Gastrocnemius medialis (tissue), 4 donors: ENCODE measurements at regions not wholly inside any gene's neighbourhood (a gene's known extent, or its start where the extent isn't known, plus 50 kb on each side); places are given as distances from the start of the nearest gene placed in this dataset.

Source experiments
- ATAC-seq, 2 donors: fragments of 150-250 bp; one replicate each; pipeline ENCODE4 v1.9.1; 2016
- DNase-seq, 2 donors: peaks; one replicate each; pipeline ENCODE4 v3.0.0-alpha.2; 2019
- H3K27ac ChIP-seq, 4 donors: fragments of 200-600 bp; sonication (generic); 1 replicate in 1 of 4; 2 replicates in 3 of 4; pipeline ENCODE4 v1.5.1; 2016 to 2018; ENCODE audit warnings: mild to moderate bottlenecking in 2 of 4, moderate library complexity in 1 of 4
- H3K27me3 ChIP-seq, 3 donors: fragments of 200-600 bp; sonication (generic) in 2 of 3; 1 replicate in 1 of 3; 2 replicates in 2 of 3; pipeline versions ENCODE4 v1.5.1 to v1.6.0; 2016 to 2019; ENCODE audit warnings: mild to moderate bottlenecking in 1 of 3, moderate library complexity in 1 of 3
- H3K36me3 ChIP-seq, 2 donors: fragments of 200-600 bp; sonication (generic) in 1 of 2; one replicate each; pipeline ENCODE4 v1.5.1; 2017 to 2018
- H3K4me1 ChIP-seq, 2 donors: fragments of 200-600 bp; sonication (generic) in 1 of 2; one replicate each; pipeline ENCODE4 v1.5.1; 2016 to 2017; ENCODE audit warnings: mild to moderate bottlenecking in 2 of 2
- H3K4me3 ChIP-seq, 4 donors: fragments of 200-600 bp; sonication (generic) in 3 of 4; 1 replicate in 1 of 4; 2 replicates in 3 of 4; pipeline ENCODE4 v1.5.1; 2016 to 2019; ENCODE audit warnings: mild to moderate bottlenecking in 2 of 4
- H3K9me3 ChIP-seq, 3 donors: fragments of 200-600 bp; sonication (generic) in 2 of 3; 1 replicate in 1 of 3; 2 replicates in 2 of 3; pipeline ENCODE4 v1.5.1; 2016 to 2019
- POLR2A ChIP-seq, 2 donors: fragments of 450-650 bp; IDR thresholded peaks; one replicate each; pipeline ENCODE4 v1.6.1; 2017; ENCODE audit warnings: antibody characterized with exemption in 2 of 2, mild to moderate bottlenecking in 2 of 2, moderate library complexity in 2 of 2
- in situ Hi-C, 4 donors: fragments of 200-750 bp; cut with MboI; loops; one replicate each; pipeline versions ENCODE4 v1.15.0 to v1.8.0; 2017; ENCODE audit warnings: low sequenced_read_pairs in 4 of 4
- intact Hi-C: fragments of 100-400 bp; cut with DNase I; formaldehyde crosslinking; loops from one replicate; pipeline ENCODE4 v1.15.1; 2023; ENCODE audit warnings: low total_unique reads
- TF ChIP-seq, protein P1 (sequence below), 5 experiments: fragments of 450-650 bp in 3 of 5; fragments of 200-600 bp in 2 of 5; sonication (generic) in 2 of 5; IDR thresholded peaks in 4 of 5; conservative IDR thresholded peaks in 1 of 5; 1 replicate in 4 of 5; 2 replicates in 1 of 5; pipeline ENCODE4 v1.5.1; 2016 to 2019; ENCODE audit warnings: antibody characterized with exemption in 5 of 5, mild to moderate bottlenecking in 3 of 5, moderate library complexity in 3 of 5

GRCh38 chr7:16951483-16952080 is 69.8 kb upstream of the AGR3 start:
- H3K4me1 ChIP-seq = peaks cover 0 to 7% of the 10 kb centered on the region in 2 donors
- no peak for ATAC-seq
- TF ChIP-seq, protein P1, sequence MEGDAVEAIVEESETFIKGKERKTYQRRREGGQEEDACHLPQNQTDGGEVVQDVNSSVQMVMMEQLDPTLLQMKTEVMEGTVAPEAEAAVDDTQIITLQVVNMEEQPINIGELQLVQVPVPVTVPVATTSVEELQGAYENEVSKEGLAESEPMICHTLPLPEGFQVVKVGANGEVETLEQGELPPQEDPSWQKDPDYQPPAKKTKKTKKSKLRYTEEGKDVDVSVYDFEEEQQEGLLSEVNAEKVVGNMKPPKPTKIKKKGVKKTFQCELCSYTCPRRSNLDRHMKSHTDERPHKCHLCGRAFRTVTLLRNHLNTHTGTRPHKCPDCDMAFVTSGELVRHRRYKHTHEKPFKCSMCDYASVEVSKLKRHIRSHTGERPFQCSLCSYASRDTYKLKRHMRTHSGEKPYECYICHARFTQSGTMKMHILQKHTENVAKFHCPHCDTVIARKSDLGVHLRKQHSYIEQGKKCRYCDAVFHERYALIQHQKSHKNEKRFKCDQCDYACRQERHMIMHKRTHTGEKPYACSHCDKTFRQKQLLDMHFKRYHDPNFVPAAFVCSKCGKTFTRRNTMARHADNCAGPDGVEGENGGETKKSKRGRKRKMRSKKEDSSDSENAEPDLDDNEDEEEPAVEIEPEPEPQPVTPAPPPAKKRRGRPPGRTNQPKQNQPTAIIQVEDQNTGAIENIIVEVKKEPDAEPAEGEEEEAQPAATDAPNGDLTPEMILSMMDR (IDR thresholded peaks at IDR 0.05 in 4 of 5, conservative IDR thresholded peaks at IDR 0.05 in 1 of 5) = no peak
- TF ChIP-seq POLR2A (IDR thresholded peaks at IDR 0.05) = no peak
- H3K27ac ChIP-seq = no peak overlapping the region
- H3K9me3 ChIP-seq = no peaks in the 10 kb centered on the region
- no peaks in the 10 kb centered on the region for H3K36me3 ChIP-seq
- in situ Hi-C loops (no loop called here), intact Hi-C loops (no loop called here)
- no peak overlapping the region for H3K4me3 ChIP-seq
- no peak for DNase-seq
- H3K27me3 ChIP-seq = no peaks in the 10 kb centered on the region

DNA sequence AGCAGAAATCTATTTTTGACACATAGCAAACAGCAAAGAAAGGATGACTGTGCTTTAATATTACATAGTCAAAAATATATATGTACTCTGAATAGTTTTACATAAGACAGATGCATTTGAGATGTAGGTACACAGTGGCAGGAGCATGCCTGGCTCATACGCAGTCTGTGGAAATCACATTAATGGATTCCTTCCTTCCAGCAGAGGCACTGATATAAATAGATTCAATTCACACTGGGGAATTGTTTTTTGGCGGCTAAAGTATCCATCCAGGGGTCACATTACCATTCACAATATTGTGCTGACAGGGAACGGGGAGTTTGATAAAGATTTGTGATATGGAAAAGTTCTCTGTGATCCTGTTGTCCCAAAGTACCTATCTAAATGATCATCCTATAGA is 72.5 kb upstream of the AGR3 start:
- Histone ChIP-seq H3K4me1 (peaks cover 0 to 7% of the 10 kb centered on the region in 2 donors), H3K27ac (no peak overlapping the region)
- TF ChIP-seq, protein P1 (IDR thresholded peaks at IDR 0.05 in 4 of 5, conservative IDR thresholded peaks at IDR 0.05 in 1 of 5) = no peak
- no peak for TF ChIP-seq POLR2A (IDR thresholded peaks at IDR 0.05)

DNA sequence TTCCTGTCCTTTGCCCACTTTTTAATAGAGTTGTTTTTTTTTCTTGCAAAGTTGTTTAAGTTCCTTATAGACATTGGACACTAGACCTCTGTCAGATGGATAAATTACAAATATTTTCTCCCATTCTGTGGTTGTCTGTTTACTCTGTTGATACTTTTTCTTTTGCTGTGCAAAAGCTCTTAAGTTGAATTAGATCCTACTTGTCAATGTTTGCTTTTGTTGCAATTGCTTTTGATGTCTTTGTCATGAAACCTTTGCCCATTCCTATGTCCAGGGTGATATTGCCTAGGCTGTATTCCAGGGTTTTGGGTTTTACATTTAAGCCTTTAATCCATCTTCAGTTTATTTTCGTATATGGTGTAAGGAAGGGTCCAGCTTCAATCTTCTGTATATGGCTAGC is 76.9 kb upstream of the AGR3 start:
- DNase-seq = no peak
- no peaks in the 10 kb centered on the region for H3K27me3 ChIP-seq
- no peak overlapping the region for H3K27ac ChIP-seq
- in situ Hi-C loops = no loop called here
- TF ChIP-seq, protein P1 (IDR thresholded peaks at IDR 0.05 in 4 of 5, conservative IDR thresholded peaks at IDR 0.05 in 1 of 5) = no peak
- TF ChIP-seq POLR2A (IDR thresholded peaks at IDR 0.05) = no peak
- no peak for ATAC-seq
- intact Hi-C loops = no loop called here
- no peaks in the 10 kb centered on the region for H3K36me3 ChIP-seq
- peaks cover 0 to 7% of the 10 kb centered on the region in 2 donors for H3K4me1 ChIP-seq
- no peak overlapping the region for H3K4me3 ChIP-seq
- H3K9me3 ChIP-seq = no peaks in the 10 kb centered on the region

More for the DNA sequence above, 72.5 kb upstream of the AGR3 start:
- Histone ChIP-seq H3K36me3 (no peaks in the 10 kb centered on the region), H3K4me3 (no peak overlapping the region), H3K27me3 (no peaks in the 10 kb centered on the region), H3K9me3 (no peaks in the 10 kb centered on the region)
- in situ Hi-C loops = no loop called here
- intact Hi-C loops = no loop called here
- no peak for ATAC-seq
- no peak for DNase-seq

GRCh38 chr7:16960337-16960965 is 78.7 kb upstream of the AGR3 start:
- in situ Hi-C loops (no loop called here), intact Hi-C loops (no loop called here)
- Histone ChIP-seq H3K27me3 (no peaks in the 10 kb centered on the region), H3K9me3 (no peaks in the 10 kb centered on the region), H3K27ac (no peak overlapping the region), H3K4me3 (no peak overlapping the region), H3K4me1 (no peaks in the 10 kb centered on the region), H3K36me3 (no peaks in the 10 kb centered on the region)
- no peak for ATAC-seq
- TF ChIP-seq, protein P1 (IDR thresholded peaks at IDR 0.05 in 4 of 5, conservative IDR thresholded peaks at IDR 0.05 in 1 of 5) = no peak
- TF ChIP-seq POLR2A (IDR thresholded peaks at IDR 0.05) = no peak
- no peak for DNase-seq
